ENCODE measurements at regions not wholly inside any gene's neighbourhood (a gene's known extent, or its start where the extent isn't known, plus 50 kb on each side); places are given as distances from the start of the nearest gene placed in this dataset.

- TF ChIP-seq CTCF (IDR thresholded peaks at IDR 0.05 in 8 of 11, conservative IDR thresholded peaks at IDR 0.05 in 3 of 11) (no peak), POLR2AphosphoS5 (IDR thresholded peaks at IDR 0.05) (no peak)
Measured at GRCh38 chr1:221962385-221962784, 220.5 kb upstream of the DUSP10 start.
